SK-MEL-5 (cell line): ENCODE measurements at regions not wholly inside any gene's neighbourhood (a gene's known extent, or its start where the extent isn't known, plus 50 kb on each side); places are given as distances from the start of the nearest gene placed in this dataset.
"Not testable (repeated sequence)": the region's sequence is repeated elsewhere in the genome, so short reads cannot be mapped to it uniquely, and the experiment has no call there.

Experiments used
- DNase-seq: peaks from one replicate; pipeline ENCODE4 v3.0.0-alpha.2; 2016; ENCODE audit warnings: low read depth, low spot score
- in situ Hi-C: cut with HindIII; loops from 2 replicates; pipeline ENCODE4 v1.10.0; 2016; ENCODE audit warnings: low sequenced_read_pairs, high pct_unique_total_duplicates, low pct_unique_long_range_greater_than_20kb

DNA sequence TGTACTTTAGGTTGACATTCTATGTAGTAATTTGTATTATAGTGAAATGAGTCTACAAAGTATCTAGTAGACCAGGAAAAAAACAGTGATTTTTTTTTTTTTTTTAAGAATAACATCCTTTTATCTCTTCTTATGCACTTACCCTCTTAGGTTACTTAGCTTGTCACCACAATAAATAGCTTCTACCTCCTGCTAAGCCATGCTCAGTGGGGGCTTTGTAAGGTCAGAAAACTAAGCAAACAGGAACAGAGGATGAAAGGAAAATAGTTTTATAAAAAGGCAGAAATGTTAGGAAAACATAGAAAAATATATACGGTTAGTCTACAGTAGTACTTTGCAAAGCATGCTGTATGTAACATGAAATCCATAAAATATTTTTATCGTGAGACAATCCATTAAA lies 385.3 kb upstream of the ATXN7L3B start:
- DNase-seq = no peak
- in situ Hi-C loops = no loop called here

DNA sequence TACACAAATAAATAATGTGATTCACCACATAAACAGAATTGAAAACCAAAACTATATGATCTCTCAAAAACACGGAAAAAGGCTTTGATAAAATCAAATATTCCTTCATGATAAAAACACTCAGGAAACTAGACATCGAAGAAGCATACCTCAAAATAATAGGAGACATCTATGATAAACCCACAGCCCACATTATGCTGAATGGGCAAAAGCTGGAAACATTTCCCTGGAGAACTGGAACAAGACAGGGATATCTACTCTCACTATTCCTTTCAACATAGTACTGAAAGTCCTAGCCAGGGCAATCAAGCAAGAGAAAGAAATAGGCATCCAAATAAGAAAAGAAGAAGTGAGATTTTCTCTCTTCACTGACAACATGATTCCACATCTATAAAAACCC lies 371.5 kb upstream of the ATXN7L3B start:
- in situ Hi-C loops = no loop called here
- no peak for DNase-seq

DNA sequence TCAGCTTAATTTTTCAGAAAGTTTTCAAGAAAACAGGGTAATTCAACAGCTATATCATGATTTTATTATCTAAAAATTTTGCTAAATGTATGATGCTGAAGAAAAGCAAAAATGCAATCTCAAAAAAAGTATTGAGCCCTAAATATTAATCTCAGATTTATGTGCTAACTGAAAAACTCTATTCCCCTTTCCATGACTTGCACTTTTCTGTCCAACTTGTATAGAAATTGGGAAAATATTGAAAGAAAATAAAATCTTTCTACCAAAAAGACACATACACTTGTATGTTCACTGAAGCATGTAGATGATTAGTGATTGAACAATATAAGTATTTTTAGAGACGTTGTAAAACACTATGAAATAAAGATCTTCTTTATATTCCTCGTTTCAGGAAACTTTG lies 368.0 kb upstream of the ATXN7L3B start:
- in situ Hi-C loops = no loop called here
- no peak for DNase-seq

DNA sequence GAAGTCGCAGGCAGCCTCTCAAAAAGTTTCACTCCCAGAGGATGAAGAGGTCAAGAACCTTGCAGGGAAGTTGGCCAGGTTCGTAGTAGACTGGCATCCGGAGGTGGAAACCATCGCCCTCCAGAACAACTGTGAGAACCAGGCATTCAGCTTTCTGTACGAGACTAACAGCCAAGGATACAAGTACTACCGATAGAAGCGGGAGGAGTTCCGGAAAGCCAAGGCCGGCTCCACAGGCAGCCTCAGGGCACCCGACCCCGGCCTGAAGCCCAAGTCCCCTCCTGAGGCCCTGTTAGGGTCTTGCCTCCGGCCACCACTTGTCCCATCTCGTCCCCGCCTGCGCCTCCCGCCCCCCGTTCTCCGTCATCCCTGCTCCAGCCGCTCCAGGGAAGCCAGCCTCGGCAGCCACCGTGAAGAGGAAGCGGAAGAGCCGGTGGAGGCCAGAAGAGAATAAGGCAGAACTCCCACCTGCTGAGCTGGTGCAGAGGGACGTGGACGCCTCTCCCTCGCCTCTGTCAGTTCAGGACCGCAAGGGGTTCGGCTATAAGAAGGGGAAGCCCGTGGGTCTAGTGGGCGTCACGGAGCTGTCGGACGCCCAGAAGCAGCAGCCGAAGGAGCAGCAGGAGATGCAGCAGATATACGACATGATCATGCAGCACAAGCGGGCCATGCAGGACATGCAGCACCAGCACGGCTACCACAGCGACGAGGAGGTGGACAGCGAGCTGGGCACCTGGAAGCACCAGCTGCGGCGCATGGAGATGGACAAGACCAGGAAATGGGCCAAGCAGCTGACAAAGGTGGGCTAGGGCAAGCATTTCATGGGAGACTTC lies 366.8 kb upstream of the ATXN7L3B start:
- in situ Hi-C loops = no loop called here
- no peak for DNase-seq

DNA sequence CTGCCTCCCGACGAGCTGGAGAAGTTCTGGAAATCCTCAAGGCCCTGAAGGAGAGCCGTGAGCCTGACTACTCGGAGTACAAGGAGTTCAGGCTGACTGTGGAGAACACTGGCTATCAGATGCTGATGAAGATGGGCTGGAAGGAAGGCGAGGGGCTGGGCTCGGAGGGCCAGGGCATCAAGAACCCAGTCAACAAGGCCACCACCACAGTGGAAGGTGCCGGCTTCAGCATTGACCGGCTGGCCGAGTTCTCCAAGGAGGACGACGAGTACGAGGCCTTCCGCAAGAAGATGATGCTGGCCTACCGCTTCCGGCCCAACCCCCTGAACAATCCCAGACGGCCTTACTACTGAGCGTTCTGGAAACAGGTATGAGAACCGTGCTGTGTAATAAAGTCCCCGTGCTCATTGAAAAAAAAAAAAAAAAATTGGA lies 366.1 kb upstream of the ATXN7L3B start:
- no peak for DNase-seq
- in situ Hi-C loops = no loop called here

DNA sequence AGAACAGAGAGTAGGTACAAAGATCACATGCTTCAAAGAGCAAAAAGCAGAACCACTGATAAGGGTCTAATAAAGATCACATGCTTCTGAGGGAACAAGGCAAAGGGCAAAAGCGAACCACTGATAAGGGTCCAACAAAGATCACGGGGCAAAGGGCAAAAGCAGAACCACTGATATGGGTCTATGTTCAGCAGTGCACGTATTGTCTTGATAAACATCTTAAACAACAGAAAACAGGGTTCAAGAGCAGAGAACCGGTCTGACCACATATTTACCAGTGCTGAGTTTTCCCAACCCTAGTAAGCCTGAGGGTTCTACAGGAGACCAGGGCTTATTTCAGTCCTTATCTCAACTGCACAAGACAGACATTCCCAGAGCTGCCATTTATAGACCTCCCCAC lies 362.7 kb upstream of the ATXN7L3B start:
- in situ Hi-C loops = not testable (repeated sequence)

DNA sequence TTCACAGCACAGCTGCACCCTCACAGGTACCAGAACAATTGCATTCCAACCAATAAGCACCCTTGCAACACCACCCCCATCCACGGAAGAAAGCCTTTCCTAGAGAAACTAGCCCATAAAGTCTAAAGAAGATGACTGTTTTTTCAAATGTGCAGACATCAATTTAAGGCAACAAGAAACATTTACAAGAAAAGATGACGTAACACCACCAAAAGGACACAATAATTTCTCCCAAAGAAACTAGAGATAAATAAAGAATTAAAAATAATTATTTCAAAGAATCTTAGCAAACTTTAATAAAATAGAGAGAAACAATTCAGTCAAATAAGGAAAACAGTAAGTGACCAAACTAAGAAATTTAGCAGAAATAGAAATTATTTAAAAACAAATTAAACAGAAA lies 352.3 kb upstream of the ATXN7L3B start:
- in situ Hi-C loops = no loop called here
- no peak for DNase-seq

More for the DNA sequence above, 362.7 kb upstream of the ATXN7L3B start:
- not testable (repeated sequence) for DNase-seq

DNA sequence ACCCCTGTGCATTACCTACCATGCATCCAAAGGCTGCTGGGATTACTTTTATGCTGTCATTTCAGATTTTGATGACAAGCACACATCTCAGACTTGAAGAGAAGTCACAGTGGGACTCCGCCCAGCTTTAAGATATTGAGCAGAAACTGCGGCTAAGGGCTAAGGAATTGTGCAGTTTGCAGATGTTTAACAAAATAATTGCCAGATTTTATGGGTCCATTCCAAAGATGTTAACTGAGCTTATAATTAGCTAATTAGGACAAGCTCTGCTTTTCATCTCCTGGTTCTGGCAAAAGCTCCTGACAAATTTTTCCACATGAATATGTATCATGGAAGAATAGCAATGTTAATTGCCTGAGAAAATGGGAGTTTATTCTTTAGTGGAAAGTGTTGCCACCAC lies 344.4 kb upstream of the ATXN7L3B start:
- DNase-seq = no peak
- in situ Hi-C loops = no loop called here

DNA sequence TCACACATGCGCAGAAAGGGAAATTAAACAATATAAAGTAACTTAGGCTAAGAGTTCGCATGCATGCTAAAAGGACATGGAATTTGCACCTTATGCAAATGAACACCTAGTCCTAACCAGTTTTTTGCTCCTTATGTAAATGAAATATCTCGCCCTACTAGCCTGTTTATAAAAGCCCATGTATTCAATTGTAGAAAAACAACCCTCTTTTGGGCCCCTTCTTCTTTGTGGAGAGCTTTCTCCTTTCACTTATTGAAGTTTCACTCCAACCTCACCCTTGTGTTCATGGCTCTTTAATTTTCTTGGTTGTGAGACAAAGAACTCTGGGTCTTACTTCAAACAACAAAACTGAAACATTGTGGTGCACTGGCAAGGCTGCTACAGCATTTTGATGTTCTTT lies 333.4 kb upstream of the ATXN7L3B start:
- in situ Hi-C loops = no loop called here
- no peak for DNase-seq

DNA sequence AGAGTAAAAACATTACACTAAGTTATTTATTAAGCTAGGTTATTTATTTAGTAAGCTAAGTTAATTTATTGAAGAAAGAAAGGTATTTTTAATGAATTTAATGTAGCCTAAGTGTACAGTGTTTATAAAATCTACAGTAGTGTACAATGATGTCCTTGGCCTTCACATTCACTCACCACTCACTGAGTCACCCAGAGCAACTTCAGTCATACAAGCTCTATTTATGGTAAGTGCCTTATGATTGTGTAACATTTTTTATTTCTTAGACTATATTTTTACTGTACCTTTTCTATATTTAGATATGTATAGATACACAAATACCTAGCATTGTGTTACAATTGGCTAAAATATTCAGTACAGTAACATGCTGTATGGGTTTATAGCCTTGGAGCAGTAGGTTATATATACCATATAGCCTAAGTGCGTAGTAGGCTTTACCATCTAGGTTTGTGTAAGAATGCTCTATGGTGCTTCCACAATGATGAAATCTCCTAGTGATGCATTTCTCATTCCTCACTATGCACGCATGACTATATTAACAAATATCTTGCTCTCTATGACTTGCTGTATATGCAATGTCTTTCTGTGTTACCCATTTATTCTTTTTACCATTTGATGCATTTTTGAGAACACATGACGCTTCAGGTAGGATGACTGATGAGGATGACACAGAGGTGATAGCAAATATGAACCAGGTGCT lies 309.6 kb upstream of the ATXN7L3B start:
- in situ Hi-C loops = no loop called here
- no peak for DNase-seq

DNA sequence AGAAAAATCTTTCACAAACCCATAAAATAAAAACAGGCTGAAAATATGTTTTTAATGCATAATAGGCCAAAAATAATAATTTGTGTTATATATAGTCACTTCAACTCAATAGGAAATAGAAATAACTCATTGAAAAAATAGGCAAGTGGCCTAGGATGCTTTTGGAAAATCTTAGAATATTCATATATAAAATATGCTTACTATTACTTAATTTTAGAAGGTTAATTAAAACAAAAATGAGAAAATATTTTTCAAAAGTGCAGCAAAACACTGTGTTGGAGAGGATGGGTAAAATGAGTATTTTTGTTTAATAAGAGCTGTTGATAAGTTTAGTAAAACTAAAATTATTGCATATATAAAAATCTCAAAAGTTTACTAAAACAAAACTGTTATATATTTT lies 308.0 kb upstream of the ATXN7L3B start:
- no peak for DNase-seq
- in situ Hi-C loops = no loop called here

DNA sequence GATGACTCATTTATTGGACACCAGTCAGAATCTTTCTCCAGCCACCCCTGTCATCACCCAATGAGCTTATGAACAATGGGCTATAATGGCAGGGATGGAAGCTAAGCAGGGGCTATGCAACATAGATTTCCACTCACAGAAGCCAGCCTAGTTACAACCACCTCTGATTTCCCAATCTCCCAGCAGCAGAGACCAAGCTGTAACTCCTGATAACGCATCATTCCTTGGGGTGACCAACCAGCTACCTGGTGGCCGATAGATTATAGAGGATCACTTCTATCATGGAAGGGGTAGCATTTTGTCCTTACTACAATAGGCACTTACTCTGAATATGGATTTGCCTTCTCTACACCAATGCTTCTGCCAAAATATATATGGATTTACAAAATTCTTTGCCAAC lies 302.3 kb upstream of the ATXN7L3B start:
- in situ Hi-C loops = no loop called here

DNA sequence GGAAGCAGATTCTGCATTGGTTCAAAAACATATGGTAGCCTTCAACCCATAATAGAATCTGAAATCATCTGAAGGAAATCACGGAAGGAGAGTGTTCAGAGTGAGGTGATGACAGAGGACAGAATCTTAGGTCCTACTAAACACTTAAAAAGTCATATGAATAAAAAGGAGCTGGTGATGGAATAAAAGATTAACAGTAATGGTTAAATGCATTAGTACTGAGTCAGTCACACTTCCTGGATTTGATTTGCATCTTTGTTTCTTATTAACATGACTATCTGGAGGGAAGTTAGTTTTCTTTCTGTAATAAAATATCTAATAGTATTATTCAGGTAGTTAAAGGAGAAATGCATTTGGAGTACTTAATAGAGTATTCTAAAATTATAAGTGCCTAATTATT lies 296.3 kb upstream of the ATXN7L3B start:
- DNase-seq = no peak
- in situ Hi-C loops = no loop called here

More for the DNA sequence above, 302.3 kb upstream of the ATXN7L3B start:
- DNase-seq = no peak

DNA sequence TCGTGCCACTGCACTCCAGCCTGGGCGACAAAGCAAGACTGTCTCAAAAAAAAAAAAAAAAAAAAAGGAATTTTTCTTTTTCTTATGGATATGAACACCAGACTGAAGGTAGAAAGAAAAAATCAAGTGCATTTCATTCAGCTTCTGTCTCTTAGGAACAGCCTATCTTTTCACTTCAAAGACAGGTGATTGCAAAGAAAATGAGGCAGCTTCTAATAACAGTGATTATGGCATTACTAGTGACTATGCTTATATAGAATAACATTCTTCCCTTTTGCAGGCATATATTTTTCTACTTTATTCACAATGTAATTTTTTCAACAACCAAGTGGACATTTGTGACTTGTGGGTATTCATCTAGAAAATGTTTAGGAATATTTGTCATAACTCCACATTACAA lies 295.5 kb upstream of the ATXN7L3B start:
- no peak for DNase-seq
- in situ Hi-C loops = no loop called here

DNA sequence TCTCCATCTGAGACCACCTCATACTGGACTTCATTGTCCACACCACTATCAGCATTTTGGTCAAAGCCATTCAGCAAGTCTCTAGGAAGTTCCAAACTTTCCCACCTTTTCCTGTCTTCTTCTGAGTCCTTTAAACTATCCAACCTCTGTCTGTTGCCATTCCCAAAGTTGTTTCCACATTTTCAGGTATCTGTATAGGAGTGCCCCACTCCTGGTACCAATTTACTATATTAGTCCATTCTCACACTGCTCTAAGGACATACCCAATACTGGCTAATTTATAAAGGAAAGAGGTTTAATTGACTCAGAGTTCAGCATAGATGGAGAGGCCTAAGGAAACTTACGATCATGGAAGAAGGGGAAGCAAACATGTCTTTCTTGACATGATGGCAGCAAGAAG lies 292.2 kb upstream of the ATXN7L3B start:
- in situ Hi-C loops = no loop called here

DNA sequence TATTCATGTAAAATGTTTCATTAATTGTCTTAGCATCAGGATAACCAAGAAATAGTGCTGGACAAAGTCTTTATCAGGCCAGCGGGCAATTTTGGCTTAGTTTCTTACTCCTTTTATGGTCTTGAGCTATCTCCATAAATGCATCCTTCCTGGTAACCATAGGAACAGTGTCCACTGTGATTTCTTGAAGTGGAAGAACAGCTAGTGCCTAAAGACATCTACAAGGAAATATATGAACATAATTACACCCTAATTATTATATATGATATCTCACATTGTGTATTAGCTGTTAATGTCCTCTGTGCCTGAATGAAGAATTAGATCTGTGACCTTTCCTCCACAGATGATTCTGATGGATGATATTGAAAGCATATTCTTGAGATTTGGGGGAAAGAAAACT lies 286.7 kb upstream of the ATXN7L3B start:
- in situ Hi-C loops = no loop called here
- DNase-seq = no peak

More for the DNA sequence above, 292.2 kb upstream of the ATXN7L3B start:
- no peak for DNase-seq

DNA sequence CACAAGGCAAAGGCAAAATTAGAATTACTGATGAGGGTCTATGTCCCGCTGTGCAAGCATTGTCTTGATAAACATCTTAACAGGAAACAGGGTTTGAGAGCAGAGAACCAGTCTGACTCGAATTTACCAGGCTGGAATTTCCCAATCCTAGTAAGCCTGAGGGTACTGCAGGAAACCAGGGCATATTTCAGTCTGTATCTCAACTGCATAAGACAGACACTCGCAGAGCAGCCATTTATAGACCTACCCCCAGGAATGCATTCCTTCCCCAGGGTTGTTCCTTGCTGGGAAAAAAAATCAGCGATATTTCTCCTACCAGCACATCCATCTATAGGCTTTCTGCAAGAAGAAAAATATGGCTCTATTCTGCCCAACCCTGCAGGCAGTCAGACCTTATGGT lies 283.8 kb upstream of the ATXN7L3B start:
- DNase-seq, in situ Hi-C loops: not testable (repeated sequence)

DNA sequence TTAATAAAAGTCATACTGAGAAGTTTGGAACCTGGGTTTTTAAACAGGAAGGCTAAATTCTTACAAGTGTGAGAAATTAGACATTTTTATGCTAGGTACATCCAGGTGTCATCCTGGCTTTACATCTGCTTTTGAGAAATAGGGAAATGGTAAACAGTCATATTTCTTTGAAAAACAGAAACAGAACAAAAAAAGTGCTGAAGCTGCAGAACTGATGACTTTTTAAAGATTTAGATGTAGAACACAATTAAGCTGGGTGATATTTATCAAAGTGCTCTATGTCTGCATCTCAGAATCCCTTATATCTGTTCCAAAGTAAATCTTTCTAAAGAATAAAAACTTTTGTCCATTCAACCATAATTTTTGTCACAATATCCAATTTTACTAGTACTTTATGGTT lies 282.9 kb upstream of the ATXN7L3B start:
- DNase-seq = no peak
- in situ Hi-C loops = no loop called here

DNA sequence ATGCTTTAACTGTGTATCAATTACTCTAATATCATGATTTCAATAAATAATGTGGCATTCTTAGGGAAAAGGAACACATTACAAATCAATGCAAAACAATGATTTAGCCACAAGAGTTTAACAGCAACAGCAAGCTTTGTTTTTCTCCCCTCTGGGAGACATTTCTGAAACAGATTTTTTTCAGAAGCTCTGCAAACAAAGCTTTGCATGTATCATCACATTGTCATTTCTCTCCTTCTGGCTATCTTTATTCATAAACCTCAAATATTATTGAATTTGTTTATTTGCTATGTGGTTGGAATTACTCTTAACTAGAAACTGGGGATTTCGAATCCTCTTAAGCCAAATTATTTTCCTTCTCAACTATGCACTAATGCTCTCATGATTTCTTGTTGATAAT lies 278.4 kb upstream of the ATXN7L3B start:
- in situ Hi-C loops = no loop called here

More for the DNA sequence above, 278.4 kb upstream of the ATXN7L3B start:
- no peak for DNase-seq
